ENCODE measurements at regions not wholly inside any gene's neighbourhood (a gene's known extent, or its start where the extent isn't known, plus 50 kb on each side); places are given as distances from the start of the nearest gene placed in this dataset.

GRCh38 chr5:10019236-10019635, 230.5 kb downstream of the ATPSCKMT start (continued):
- TF ChIP-seq REST (IDR thresholded peaks at IDR 0.05; ENCODE audit: low read depth) = no peak
- no peak for TF ChIP-seq SIN3A (IDR thresholded peaks at IDR 0.05; ENCODE audit: low read depth)
- TF ChIP-seq TCF7L2 (IDR thresholded peaks at IDR 0.05; ENCODE audit: borderline replicate concordance, extremely low read depth, insufficient read depth, insufficient read length) = no peak
- no peak for TF ChIP-seq FOSL1 (IDR thresholded peaks at IDR 0.05; ENCODE audit: low read depth)

- DNase-seq (ENCODE audit: low read depth, low spot score) = no peak
- intact Hi-C loops (cut with micrococcal nuclease) = no loop called here
- POLR2A ChIA-PET = no interaction called here
Measured at GRCh38 chr5:10018201-10019069, 231.3 kb downstream of the ATPSCKMT start.

More at GRCh38 chr5:10018201-10019069, 231.3 kb downstream of the ATPSCKMT start:
- Histone ChIP-seq H3K27me3 (ENCODE audit: insufficient read depth, low read length) (no peaks in the 10 kb centered on the region), H3K4me1 (ENCODE audit: control insufficient read depth in 1 of 2, insufficient read depth in 2 of 2, low read length in 2 of 2) (peaks cover 5 to 22% of the 10 kb centered on the region in 2 experiments; a peak in 3 of 4 replicates), H3K9ac (ENCODE audit: low read length) (no peak overlapping the region), H3K27ac (ENCODE audit: low read depth, low read length) (no peak overlapping the region), H3K9me3 (ENCODE audit: control insufficient read depth in 1 of 2, insufficient read depth in 1 of 2, low read depth in 1 of 2, low read length in 2 of 2) (no peaks in the 10 kb centered on the region), H3K36me3 (ENCODE audit: control insufficient read depth in 1 of 2, insufficient read depth in 2 of 2, low read length in 2 of 2) (no peaks in the 10 kb centered on the region), H3K9me2 (ENCODE audit: insufficient read depth) (no peaks in the 10 kb centered on the region), H2AFZ (ENCODE audit: low read depth, low read length, poor library complexity, severe bottlenecking) (no peak overlapping the region), H4K20me1 (ENCODE audit: insufficient read depth) (no peaks in the 10 kb centered on the region), H3K4me3 (replicated peaks in 1 of 2; ENCODE audit: low read depth in 1 of 2, low read length in 2 of 2) (no peak overlapping the region), H3K79me2 (ENCODE audit: insufficient read depth, low read length) (no peaks in the 10 kb centered on the region), H3K4me2 (ENCODE audit: low read length) (peak overlapping the region; percentile 11)
- no TSS peak for BruUV-seq (replicated peaks)
- CTCF ChIA-PET = no interaction called here
- TF ChIP-seq FOSL1 (IDR thresholded peaks at IDR 0.05; ENCODE audit: low read depth) = peak; percentile 68; the same call in 1 of the 2 replicates
- TF ChIP-seq CEBPB (IDR thresholded peaks at IDR 0.05; ENCODE audit: low read depth) = no peak
- RAD21 ChIA-PET (ENCODE audit: low non-redundant PET in 1 of 2, low total read pairs in 2 of 2, uncharacterized antibody in 2 of 2, unreplicated experiment in 2 of 2) = no interaction called here
- ATAC-seq = no peak
